ENCODE measurements at regions not wholly inside any gene's neighbourhood (a gene's known extent, or its start where the extent isn't known, plus 50 kb on each side); places are given as distances from the start of the nearest gene placed in this dataset.

DNA sequence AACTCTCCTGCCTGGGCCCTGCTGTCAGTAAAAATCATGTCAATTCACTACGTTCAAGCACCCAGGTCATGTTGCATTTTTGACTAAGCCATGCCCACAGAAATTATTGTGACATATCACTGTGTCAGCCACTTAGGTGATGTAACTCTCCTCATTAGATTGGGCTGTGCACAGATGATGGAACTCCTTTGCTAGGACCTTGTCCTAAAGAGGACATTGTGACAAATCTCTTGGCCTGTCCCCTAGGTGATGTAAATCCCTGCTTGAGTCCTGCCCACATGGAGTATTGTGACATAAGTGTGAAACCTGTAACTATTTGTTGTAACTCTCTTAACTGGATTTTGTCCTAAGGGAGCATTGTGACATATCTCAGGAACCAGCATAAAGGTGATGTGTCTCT lies 848.3 kb upstream of the TSPY4 start:
- H3K4me3 Mint-ChIP-seq, result no peak overlapping the region
- no peaks in the 10 kb centered on the region for H3K27me3 Mint-ChIP-seq
- H3K4me1 Mint-ChIP-seq (ENCODE audit: low read depth), result no peaks in the 10 kb centered on the region
- no peaks in the 10 kb centered on the region for H3K9me3 Mint-ChIP-seq
- H3K36me3 Mint-ChIP-seq (ENCODE audit: low read depth), result no peaks in the 10 kb centered on the region
- H3K27ac Mint-ChIP-seq, result no peak overlapping the region

DNA sequence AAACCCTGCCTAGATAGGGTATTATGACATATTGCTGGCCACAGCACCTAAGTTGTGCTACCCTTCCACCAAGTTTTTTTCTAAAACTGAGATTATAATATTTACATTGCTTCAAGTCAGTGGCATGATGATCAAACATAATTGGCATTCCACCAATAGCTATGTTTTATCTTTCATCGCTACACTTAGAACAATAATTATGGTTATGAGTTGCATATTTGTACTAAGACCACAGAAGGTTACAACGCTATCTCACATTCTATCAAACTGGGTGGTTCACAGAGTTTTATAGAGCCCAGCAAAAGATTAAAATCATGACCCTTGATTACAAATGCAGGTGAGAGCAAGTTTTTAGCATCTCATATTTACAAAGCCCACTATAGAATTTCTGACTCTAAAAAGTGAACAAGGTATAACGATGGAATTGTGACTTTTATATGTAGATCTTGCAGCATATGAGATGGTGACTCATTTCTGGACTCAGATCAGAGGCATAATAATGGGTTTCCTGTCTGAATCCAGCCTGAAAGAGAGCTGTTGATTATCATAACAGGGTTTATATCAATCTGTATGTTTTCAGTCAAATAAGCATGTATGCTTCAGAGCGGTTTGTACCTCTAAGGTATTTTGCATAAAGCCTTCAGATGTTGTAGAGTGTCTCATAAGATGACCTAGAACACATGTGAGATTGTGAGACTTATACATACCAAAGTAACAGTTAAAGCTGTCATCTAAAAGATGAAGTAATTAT lies 847.2 kb upstream of the TSPY4 start:
- H3K27ac Mint-ChIP-seq, result no peak overlapping the region
- H3K4me1 Mint-ChIP-seq (ENCODE audit: low read depth), result no peaks in the 10 kb centered on the region
- no peaks in the 10 kb centered on the region for H3K36me3 Mint-ChIP-seq (ENCODE audit: low read depth)
- no peak overlapping the region for H3K4me3 Mint-ChIP-seq
- no peaks in the 10 kb centered on the region for H3K27me3 Mint-ChIP-seq
- no peaks in the 10 kb centered on the region for H3K9me3 Mint-ChIP-seq

- H3K4me3 Mint-ChIP-seq, result no peak overlapping the region
- H3K27ac Mint-ChIP-seq, result no peak overlapping the region
- no peaks in the 10 kb centered on the region for H3K4me1 Mint-ChIP-seq (ENCODE audit: low read depth)
- no peaks in the 10 kb centered on the region for H3K9me3 Mint-ChIP-seq
- no peaks in the 10 kb centered on the region for H3K36me3 Mint-ChIP-seq (ENCODE audit: low read depth)
- no peaks in the 10 kb centered on the region for H3K27me3 Mint-ChIP-seq
These were observed 842.9 kb upstream of the TSPY4 start for GRCh38 chrY:8494396-8494795.

- no peaks in the 10 kb centered on the region for H3K36me3 Mint-ChIP-seq (ENCODE audit: low read depth)
- H3K27me3 Mint-ChIP-seq, result no peaks in the 10 kb centered on the region
- H3K4me1 Mint-ChIP-seq (ENCODE audit: low read depth), result no peaks in the 10 kb centered on the region
- H3K27ac Mint-ChIP-seq, result no peak overlapping the region
- H3K9me3 Mint-ChIP-seq, result no peaks in the 10 kb centered on the region
- no peak overlapping the region for H3K4me3 Mint-ChIP-seq
These were observed 842.0 kb upstream of the TSPY4 start for GRCh38 chrY:8495243-8495642.

DNA sequence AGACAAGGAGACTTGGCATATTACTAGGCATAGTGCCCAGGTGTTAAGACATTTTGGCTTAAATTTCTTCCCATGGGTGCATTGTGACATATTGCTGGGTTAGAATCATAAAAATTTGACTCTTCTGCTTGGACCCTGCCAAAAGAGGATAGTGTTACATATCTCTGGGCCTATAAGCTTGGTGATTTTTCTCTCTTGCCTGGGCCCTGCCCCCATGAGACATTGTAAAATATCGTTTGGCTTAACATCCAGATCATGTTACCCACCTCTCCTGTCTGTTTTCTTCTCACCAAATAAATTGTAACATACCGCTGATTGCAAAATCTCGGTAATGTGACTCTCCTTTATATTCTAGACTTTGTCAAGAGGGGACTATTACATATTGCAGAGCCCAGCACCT lies 836.4 kb upstream of the TSPY4 start:
- Mint-ChIP-seq H3K4me3 (no peak overlapping the region), H3K27me3 (peaks cover 3% of the 10 kb centered on the region), H3K9me3 (no peaks in the 10 kb centered on the region), H3K27ac (no peak overlapping the region), H3K4me1 (ENCODE audit: low read depth) (no peaks in the 10 kb centered on the region), H3K36me3 (ENCODE audit: low read depth) (no peaks in the 10 kb centered on the region)

DNA sequence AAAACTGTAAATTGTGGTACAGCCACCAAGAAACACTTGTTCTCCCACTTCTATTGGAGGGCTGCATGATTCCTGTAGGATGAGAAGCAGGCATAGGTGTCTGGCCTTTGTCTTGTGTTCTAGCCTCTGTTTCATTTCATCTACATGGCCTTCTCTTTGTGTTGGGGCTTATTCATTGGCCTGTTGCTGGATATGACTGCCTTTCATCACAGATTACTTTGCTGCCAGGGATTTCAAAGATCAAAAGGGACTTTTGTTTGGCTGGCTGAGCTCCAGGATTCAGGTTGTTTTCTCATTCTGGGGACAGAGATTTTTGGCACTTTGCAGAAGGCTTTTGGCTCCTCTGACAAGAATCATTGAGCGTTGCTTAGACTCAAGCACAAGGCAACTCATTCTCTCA lies 803.8 kb upstream of the TSPY4 start:
- H3K27ac Mint-ChIP-seq, result no peak overlapping the region
- no peaks in the 10 kb centered on the region for H3K9me3 Mint-ChIP-seq

DNA sequence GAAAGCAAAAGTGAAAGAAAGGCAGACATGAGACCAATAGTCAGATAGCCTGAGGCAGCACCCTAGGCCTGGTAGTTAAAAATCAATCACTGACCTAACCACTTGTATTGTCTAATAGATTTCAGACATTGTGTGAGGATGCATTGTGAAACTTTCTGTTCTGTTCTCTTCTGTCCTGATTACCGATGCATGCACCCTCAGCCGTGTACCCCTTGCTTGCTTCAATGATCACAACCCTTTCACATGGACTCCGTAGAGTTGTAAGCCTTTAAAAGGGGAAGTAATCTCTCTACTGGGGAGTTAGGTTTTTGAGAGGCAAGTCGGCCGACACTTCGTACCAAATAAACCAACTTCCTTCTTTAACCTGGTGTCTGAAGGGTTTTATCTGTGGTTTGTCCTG lies 801.6 kb upstream of the TSPY4 start:
- Mint-ChIP-seq H3K27ac (no peak overlapping the region), H3K36me3 (ENCODE audit: low read depth) (no peaks in the 10 kb centered on the region), H3K9me3 (no peaks in the 10 kb centered on the region), H3K4me3 (no peak overlapping the region), H3K27me3 (no peaks in the 10 kb centered on the region), H3K4me1 (ENCODE audit: low read depth) (peaks cover 3% of the 10 kb centered on the region)

More for the DNA sequence above, 803.8 kb upstream of the TSPY4 start:
- Mint-ChIP-seq H3K4me3 (no peak overlapping the region), H3K36me3 (ENCODE audit: low read depth) (no peaks in the 10 kb centered on the region), H3K4me1 (ENCODE audit: low read depth) (peaks cover 3% of the 10 kb centered on the region), H3K27me3 (no peaks in the 10 kb centered on the region)

DNA sequence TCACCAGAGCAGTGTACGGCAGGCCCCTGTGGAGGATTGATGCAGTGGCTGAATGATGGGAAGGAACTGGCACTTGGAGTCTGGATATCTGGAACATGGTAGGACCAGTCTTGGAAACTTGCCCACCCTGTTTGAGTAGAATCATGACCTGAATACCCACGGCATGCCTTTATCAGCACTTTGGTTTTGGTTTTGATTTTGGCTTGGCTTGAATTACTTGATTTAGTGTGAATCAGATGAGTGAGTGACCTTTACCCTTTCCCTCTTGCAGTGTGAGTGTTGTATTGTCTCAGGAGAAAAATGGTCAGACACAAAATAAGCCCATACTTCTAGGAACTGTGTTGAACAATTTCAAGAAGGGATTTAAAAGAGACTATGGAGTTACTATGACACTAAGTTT lies 801.0 kb upstream of the TSPY4 start:
- H3K9me3 Mint-ChIP-seq, result no peaks in the 10 kb centered on the region
- H3K4me1 Mint-ChIP-seq (ENCODE audit: low read depth), result peaks cover 3% of the 10 kb centered on the region
- no peaks in the 10 kb centered on the region for H3K36me3 Mint-ChIP-seq (ENCODE audit: low read depth)
- H3K4me3 Mint-ChIP-seq, result no peak overlapping the region
- no peak overlapping the region for H3K27ac Mint-ChIP-seq
- no peaks in the 10 kb centered on the region for H3K27me3 Mint-ChIP-seq

GRCh38 chrY:8541306-8541705 lies 796.0 kb upstream of the TSPY4 start:
- Mint-ChIP-seq H3K36me3 (ENCODE audit: low read depth) (no peaks in the 10 kb centered on the region), H3K9me3 (no peaks in the 10 kb centered on the region), H3K27me3 (no peaks in the 10 kb centered on the region), H3K4me1 (ENCODE audit: low read depth) (no peaks in the 10 kb centered on the region), H3K4me3 (no peak overlapping the region), H3K27ac (no peak overlapping the region)

DNA sequence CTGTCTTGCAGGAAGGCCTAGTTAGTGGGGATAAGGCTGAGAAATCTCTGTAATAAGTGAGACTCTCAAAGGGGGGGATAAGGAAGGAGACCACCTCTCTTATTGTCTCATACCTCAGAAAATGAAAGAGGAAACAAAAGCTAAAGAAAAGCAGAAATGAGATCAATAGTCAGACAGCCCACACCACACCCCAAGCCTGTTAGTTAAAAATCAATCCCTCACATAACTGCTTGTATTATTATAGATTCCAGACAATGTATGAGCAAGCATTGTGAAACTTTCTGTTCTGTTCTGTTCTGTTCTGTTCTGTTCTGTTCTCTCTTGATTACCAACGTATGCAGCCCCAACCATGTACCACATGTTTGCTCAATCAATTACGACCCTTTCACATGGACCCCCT lies 792.5 kb upstream of the TSPY4 start:
- no peaks in the 10 kb centered on the region for H3K9me3 Mint-ChIP-seq
- H3K36me3 Mint-ChIP-seq (ENCODE audit: low read depth), result no peaks in the 10 kb centered on the region
- no peaks in the 10 kb centered on the region for H3K27me3 Mint-ChIP-seq
- H3K4me1 Mint-ChIP-seq (ENCODE audit: low read depth), result no peaks in the 10 kb centered on the region
- no peak overlapping the region for H3K4me3 Mint-ChIP-seq
- no peak overlapping the region for H3K27ac Mint-ChIP-seq

- H3K4me3 Mint-ChIP-seq, result no peak overlapping the region
- no peak overlapping the region for H3K27ac Mint-ChIP-seq
- H3K27me3 Mint-ChIP-seq, result no peaks in the 10 kb centered on the region
- H3K36me3 Mint-ChIP-seq (ENCODE audit: low read depth), result no peaks in the 10 kb centered on the region
- no peaks in the 10 kb centered on the region for H3K9me3 Mint-ChIP-seq
- H3K4me1 Mint-ChIP-seq (ENCODE audit: low read depth), result no peaks in the 10 kb centered on the region
These were observed 789.3 kb upstream of the TSPY4 start for GRCh38 chrY:8547931-8548330.

- Mint-ChIP-seq H3K9me3 (no peaks in the 10 kb centered on the region), H3K4me1 (ENCODE audit: low read depth) (no peaks in the 10 kb centered on the region), H3K27me3 (no peaks in the 10 kb centered on the region), H3K4me3 (no peak overlapping the region), H3K27ac (no peak overlapping the region), H3K36me3 (ENCODE audit: low read depth) (no peaks in the 10 kb centered on the region)
These were observed 785.9 kb upstream of the TSPY4 start for GRCh38 chrY:8551323-8551722.

- H3K27ac Mint-ChIP-seq, result no peak overlapping the region
- H3K27me3 Mint-ChIP-seq, result no peaks in the 10 kb centered on the region
- H3K36me3 Mint-ChIP-seq (ENCODE audit: low read depth), result no peaks in the 10 kb centered on the region
- H3K9me3 Mint-ChIP-seq, result no peaks in the 10 kb centered on the region
- no peaks in the 10 kb centered on the region for H3K4me1 Mint-ChIP-seq (ENCODE audit: low read depth)
- H3K4me3 Mint-ChIP-seq, result no peak overlapping the region
These were observed 785.0 kb upstream of the TSPY4 start for GRCh38 chrY:8552168-8552805.

GRCh38 chrY:8553614-8554013 lies 783.6 kb upstream of the TSPY4 start:
- H3K9me3 Mint-ChIP-seq, result no peaks in the 10 kb centered on the region
- no peak overlapping the region for H3K4me3 Mint-ChIP-seq
- H3K27me3 Mint-ChIP-seq, result no peaks in the 10 kb centered on the region
- no peaks in the 10 kb centered on the region for H3K4me1 Mint-ChIP-seq (ENCODE audit: low read depth)
- no peak overlapping the region for H3K27ac Mint-ChIP-seq
- no peaks in the 10 kb centered on the region for H3K36me3 Mint-ChIP-seq (ENCODE audit: low read depth)

DNA sequence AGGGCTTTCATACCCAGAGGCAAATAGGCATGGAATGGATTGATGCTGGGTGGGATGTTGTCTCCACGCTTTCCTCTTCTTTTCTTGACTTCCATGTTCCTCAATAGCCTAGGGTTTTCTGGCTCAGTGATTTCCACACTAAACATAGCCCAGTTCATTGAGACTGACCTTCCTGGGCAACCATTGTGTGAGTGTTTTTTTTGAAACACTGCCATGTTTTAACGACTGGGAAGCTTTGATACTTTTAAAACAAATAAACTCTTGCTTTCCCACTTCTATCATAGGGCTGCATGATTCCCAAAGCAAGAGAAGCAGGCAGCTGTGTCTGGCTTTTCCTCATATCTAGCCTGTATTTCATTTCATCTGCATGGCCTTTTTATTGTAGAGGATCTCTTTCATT lies 775.9 kb upstream of the TSPY4 start:
- no peaks in the 10 kb centered on the region for H3K27me3 Mint-ChIP-seq
- H3K9me3 Mint-ChIP-seq, result no peaks in the 10 kb centered on the region
- H3K27ac Mint-ChIP-seq, result no peak overlapping the region
- no peaks in the 10 kb centered on the region for H3K36me3 Mint-ChIP-seq (ENCODE audit: low read depth)
- no peak overlapping the region for H3K4me3 Mint-ChIP-seq
- H3K4me1 Mint-ChIP-seq (ENCODE audit: low read depth), result no peaks in the 10 kb centered on the region
